Gastrocnemius medialis (tissue), 4 donors: ENCODE measurements at regions not wholly inside any gene's neighbourhood (a gene's known extent, or its start where the extent isn't known, plus 50 kb on each side); places are given as distances from the start of the nearest gene placed in this dataset.

Experiments
- POLR2A ChIP-seq, 2 donors: fragments of 450-650 bp; IDR thresholded peaks; one replicate each; pipeline ENCODE4 v1.6.1; 2017; ENCODE audit warnings: antibody characterized with exemption in 2 of 2, mild to moderate bottlenecking in 2 of 2, moderate library complexity in 2 of 2
- TF ChIP-seq, protein P1 (sequence below), 5 experiments: fragments of 450-650 bp in 3 of 5; fragments of 200-600 bp in 2 of 5; sonication (generic) in 2 of 5; IDR thresholded peaks in 4 of 5; conservative IDR thresholded peaks in 1 of 5; 1 replicate in 4 of 5; 2 replicates in 1 of 5; pipeline ENCODE4 v1.5.1; 2016 to 2019; ENCODE audit warnings: antibody characterized with exemption in 5 of 5, mild to moderate bottlenecking in 3 of 5, moderate library complexity in 3 of 5

DNA sequence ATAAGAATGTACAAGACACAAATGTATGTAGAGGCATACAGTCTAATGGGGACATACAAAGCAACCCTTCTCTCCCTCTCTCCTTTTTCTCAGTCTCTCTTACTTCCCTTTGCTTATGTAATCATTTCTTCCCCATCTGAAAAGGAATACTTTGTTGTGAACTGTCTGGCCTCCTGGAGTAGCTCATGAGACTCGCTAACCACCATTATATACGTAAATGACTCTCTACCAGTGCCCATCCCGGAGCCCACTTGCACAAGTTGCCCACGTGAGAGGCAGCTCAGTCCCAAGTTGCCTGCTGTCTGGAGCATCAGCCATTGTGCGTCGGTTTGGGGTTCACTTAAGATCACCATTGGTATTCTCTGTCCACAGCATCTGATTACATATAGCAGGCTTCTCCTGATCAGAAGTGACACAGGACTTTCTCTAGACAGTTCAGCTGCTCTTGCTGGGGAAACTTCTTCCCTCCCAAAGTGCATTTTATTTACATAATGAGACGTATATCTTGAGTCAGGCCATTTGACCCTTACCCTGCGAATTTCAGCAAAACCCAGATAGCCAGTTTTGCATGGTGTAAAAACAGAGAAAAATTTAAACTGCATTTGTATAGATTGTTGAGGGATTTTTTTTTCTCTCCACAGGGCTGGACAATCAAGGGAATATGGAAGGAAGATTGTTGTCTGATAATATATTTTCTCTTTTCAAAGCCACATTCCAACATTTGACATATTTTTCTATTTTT is 220.7 kb upstream of the EGLN3 start:
- TF ChIP-seq, protein P1, sequence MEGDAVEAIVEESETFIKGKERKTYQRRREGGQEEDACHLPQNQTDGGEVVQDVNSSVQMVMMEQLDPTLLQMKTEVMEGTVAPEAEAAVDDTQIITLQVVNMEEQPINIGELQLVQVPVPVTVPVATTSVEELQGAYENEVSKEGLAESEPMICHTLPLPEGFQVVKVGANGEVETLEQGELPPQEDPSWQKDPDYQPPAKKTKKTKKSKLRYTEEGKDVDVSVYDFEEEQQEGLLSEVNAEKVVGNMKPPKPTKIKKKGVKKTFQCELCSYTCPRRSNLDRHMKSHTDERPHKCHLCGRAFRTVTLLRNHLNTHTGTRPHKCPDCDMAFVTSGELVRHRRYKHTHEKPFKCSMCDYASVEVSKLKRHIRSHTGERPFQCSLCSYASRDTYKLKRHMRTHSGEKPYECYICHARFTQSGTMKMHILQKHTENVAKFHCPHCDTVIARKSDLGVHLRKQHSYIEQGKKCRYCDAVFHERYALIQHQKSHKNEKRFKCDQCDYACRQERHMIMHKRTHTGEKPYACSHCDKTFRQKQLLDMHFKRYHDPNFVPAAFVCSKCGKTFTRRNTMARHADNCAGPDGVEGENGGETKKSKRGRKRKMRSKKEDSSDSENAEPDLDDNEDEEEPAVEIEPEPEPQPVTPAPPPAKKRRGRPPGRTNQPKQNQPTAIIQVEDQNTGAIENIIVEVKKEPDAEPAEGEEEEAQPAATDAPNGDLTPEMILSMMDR (IDR thresholded peaks at IDR 0.05 in 4 of 5, conservative IDR thresholded peaks at IDR 0.05 in 1 of 5), result no peak
- TF ChIP-seq POLR2A (IDR thresholded peaks at IDR 0.05), result no peak
